ENCODE measurements at regions not wholly inside any gene's neighbourhood (a gene's known extent, or its start where the extent isn't known, plus 50 kb on each side); places are given as distances from the start of the nearest gene placed in this dataset.

- TF ChIP-seq CTCF (IDR thresholded peaks at IDR 0.05; ENCODE audit: low read length) (no peak), EZH2phosphoT487 (IDR thresholded peaks at IDR 0.05; ENCODE audit: low read length) (no peak)
Observed at GRCh38 chr17:78304549-78305037, 55.3 kb downstream of the SOCS3 start.

Data from MM.1S (cell line).